ENCODE measurements at regions not wholly inside any gene's neighbourhood (a gene's known extent, or its start where the extent isn't known, plus 50 kb on each side); places are given as distances from the start of the nearest gene placed in this dataset.

DNA sequence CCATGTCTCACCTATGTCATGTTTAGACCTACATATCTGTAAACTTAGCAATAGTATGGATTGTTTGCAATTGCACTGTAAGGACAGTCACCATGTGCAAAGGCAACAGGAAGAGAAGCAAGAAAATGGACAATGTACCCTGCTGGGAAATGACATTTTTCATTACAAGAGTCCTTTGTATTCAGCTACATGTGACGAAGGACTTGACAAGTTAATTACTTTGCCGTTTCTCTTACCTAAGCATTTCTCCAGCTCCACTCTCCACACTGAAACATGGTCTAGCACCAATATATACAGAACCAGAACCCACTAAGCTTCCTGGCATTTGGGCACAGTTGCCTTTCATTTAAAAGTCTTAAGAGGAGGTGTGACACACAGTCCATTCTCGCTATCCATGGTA is 76.6 kb upstream of the PFKP start:
- no peak for TF ChIP-seq CTCF (IDR thresholded peaks at IDR 0.05; ENCODE audit: low read depth, low read length)
- no peak overlapping the region for H3K4me3 ChIP-seq (ENCODE audit: low read depth, low read length)

DNA sequence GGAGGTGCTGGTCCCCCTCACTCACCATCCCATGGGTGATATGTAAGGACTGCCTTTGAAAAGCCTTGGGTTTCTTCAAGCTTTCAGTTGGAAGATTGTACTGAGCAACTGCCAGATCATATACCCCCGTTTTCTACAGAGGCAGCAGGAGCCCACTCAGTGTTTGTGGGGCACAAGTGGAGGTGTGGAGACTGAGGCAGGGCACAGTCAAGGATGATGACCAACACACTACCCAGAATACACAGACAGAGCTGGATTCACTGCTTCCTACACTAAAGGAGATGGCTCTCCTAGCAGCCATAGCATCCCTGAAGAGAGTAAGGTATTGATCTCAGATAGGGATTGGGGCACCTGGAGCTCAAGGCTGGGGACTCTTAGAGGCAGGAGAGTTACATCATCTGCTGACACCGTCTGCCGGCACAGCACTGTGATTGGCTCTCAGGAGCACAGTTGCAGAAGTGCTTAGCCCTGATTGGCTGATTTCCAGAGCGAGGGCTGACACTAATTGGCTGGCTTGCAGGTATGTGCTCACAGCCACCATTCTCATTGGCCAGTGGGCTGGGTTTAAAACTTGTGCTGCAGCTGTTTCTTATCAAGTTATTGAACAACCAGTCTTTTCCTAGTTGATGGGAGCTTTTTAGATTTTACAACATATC is 77.9 kb upstream of the PFKP start:
- no peak overlapping the region for H3K4me3 ChIP-seq (ENCODE audit: low read depth, low read length)
- no peak for TF ChIP-seq CTCF (IDR thresholded peaks at IDR 0.05; ENCODE audit: low read depth, low read length)

- H3K4me3 ChIP-seq (ENCODE audit: low read depth, low read length), result no peak overlapping the region
Measured at GRCh38 chr10:2987185-2987768, 80.1 kb upstream of the PFKP start.

DNA sequence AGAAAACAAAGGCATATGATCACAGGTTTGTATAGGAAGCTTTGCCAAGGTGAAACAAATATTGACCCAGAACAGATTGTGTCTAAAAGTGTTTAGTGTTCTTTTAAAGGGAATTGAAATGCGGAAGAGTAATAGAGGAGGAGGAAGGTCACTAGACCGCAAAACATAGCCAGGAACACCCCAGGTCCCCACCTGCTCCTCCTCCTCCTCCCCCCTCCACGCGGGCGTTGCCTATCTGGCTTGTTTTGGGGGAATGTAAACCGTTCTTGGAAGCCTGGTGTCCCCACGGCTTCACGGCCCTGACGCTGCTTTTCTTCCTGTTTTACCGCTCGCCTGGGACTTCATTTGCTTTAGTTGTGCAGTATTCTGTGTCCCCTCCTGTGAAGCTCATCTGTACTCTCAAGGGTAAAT is 81.0 kb upstream of the PFKP start:
- TF ChIP-seq CTCF (IDR thresholded peaks at IDR 0.05; ENCODE audit: low read depth, low read length), result no peak

More at GRCh38 chr10:2987185-2987768, 80.1 kb upstream of the PFKP start:
- no peak for TF ChIP-seq CTCF (IDR thresholded peaks at IDR 0.05; ENCODE audit: low read depth, low read length)

GRCh38 chr10:2985729-2986232 is 81.6 kb upstream of the PFKP start:
- no peak overlapping the region for H3K4me3 ChIP-seq (ENCODE audit: low read depth, low read length)
- no peak for TF ChIP-seq CTCF (IDR thresholded peaks at IDR 0.05; ENCODE audit: low read depth, low read length)

More for the DNA sequence above, 81.0 kb upstream of the PFKP start:
- no peak overlapping the region for H3K4me3 ChIP-seq (ENCODE audit: low read depth, low read length)

GRCh38 chr10:2984682-2985081 is 82.7 kb upstream of the PFKP start:
- TF ChIP-seq CTCF (IDR thresholded peaks at IDR 0.05; ENCODE audit: low read depth, low read length), result no peak
- no peak overlapping the region for H3K4me3 ChIP-seq (ENCODE audit: low read depth, low read length)

DNA sequence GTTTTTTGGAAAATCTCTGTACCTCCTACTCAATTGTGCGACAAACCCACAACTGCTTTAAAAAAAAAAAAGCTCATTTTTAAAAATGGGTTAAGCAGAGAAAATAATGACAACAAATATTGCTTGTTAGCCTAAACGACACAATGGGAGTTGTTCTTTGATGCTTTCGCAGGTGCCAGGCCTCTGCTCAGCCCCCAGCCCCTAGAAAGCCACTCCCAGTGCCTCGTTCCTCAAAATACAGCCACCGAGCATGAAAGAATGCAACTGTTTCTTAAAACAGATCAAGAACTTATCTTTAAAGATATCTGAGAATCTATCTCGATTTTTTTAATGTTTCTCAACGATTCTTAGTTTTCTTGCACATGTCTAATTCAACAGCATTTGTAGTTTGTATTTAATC is 85.2 kb upstream of the PFKP start:
- TF ChIP-seq CTCF (IDR thresholded peaks at IDR 0.05; ENCODE audit: low read depth, low read length), result no peak
- H3K4me3 ChIP-seq (ENCODE audit: low read depth, low read length), result no peak overlapping the region

All from WI38 (cell line).